HUES6 (cell line): ENCODE measurements at regions not wholly inside any gene's neighbourhood (a gene's known extent, or its start where the extent isn't known, plus 50 kb on each side); places are given as distances from the start of the nearest gene placed in this dataset.

ENCODE experiments used
- H3K27ac ChIP-seq: 2 replicates; pipeline ENCODE4 v1.7.0; 2013; ENCODE audit warnings: low read depth, mild to moderate bottlenecking, low read length, inconsistent platforms
- H3K27me3 ChIP-seq: 2 replicates; pipeline ENCODE4 v1.6.1; 2013; ENCODE audit warnings: low read length; ENCODE audit not compliant: control insufficient read depth, insufficient read depth
- H3K36me3 ChIP-seq: 2 replicates; pipeline ENCODE4 v1.6.1; 2013; ENCODE audit warnings: low read length; ENCODE audit not compliant: control insufficient read depth, insufficient read depth
- H3K4me1 ChIP-seq: 2 replicates; pipeline ENCODE4 v1.6.1; 2013; ENCODE audit warnings: low read length; ENCODE audit not compliant: control insufficient read depth, insufficient read depth
- H3K4me3 ChIP-seq: 2 replicates; pipeline ENCODE4 v1.5.1; 2013; ENCODE audit warnings: low read depth, low read length
- H3K9ac ChIP-seq: one replicate; pipeline ENCODE4 v1.6.1; 2013; ENCODE audit warnings: mild to moderate bottlenecking, low read length
- H3K9me3 ChIP-seq: 2 replicates; pipeline ENCODE4 v1.6.1; 2013; ENCODE audit warnings: low read depth, low read length; ENCODE audit not compliant: control insufficient read depth, insufficient read depth

DNA sequence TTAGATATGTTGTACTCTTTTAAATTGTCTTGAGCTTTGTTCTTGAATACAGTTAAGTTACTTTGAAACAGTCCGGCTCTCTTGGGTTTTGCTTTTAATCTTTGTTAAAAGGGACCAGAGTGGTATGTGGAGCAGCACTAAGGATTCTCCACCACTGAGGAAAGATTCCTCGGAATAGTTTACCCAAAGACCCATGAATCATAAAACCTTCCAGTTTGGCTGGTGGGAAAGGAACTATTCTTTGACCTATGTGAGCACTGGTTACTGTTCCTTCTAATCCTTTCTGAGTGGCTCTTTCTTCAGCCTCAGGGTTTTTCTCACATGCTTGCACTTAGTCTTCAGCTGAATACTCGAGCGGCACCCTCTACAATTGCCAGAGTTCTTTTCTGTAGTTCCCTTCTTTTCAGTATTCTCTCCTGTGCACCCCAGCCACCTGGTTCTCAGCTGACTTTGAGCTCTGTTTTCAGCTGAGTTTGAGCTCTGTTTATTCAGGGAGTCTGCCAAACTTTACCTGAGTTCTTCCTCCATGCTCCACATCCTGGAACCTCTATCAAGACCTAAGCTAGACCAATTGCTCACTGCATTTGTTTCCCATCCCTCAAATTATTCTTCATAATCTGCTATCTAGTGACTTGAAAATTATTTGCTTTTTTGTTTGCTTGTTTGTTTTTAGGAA lies 253.8 kb upstream of the PLXNA2 start:
- no peak overlapping the region for H3K4me3 ChIP-seq
- H3K27me3 ChIP-seq, result no peaks in the 10 kb centered on the region
- H3K36me3 ChIP-seq, result no peaks in the 10 kb centered on the region
- H3K4me1 ChIP-seq, result no peaks in the 10 kb centered on the region
- no peak overlapping the region for H3K27ac ChIP-seq
- no peaks in the 10 kb centered on the region for H3K9me3 ChIP-seq
- no peak overlapping the region for H3K9ac ChIP-seq

DNA sequence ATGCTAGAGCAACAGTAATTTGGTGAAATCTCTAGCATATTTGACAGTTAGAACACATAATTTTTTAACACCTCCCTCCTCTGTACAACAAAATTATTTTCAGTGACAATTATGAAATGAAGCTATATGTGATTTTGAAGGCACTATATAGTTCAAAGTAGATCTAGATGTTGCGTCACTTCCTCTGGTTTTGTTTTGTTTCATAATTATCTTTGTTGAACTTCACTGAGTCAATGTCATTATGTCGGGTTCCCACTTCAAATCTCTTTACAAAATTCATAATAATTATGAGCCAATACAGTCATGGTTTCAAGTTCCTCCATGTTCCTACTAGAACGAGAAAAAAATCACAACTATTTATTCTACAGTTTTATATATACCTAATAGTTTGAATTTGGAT lies 254.8 kb upstream of the PLXNA2 start:
- Histone ChIP-seq H3K4me1 (no peaks in the 10 kb centered on the region), H3K9me3 (no peaks in the 10 kb centered on the region), H3K4me3 (no peak overlapping the region), H3K27ac (no peak overlapping the region), H3K9ac (no peak overlapping the region), H3K36me3 (no peaks in the 10 kb centered on the region), H3K27me3 (no peaks in the 10 kb centered on the region)

DNA sequence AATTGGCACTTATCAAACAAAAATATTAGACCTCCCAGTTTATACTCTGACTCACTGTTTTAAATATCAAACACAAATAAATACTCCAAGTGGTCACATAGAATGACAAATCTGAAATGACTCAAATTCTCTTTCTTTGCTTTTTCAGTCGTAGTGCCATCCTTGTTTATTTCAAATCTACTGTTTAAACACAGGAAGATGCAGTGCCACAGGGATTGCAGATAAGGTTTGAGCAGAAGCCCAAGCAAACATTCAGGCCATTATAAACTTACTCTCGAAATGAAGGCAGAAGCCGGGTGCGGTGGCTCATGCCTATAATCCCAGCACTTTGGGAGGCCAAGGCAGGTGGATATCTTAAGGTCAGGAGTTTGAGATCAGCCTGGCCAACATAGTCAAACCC lies 255.4 kb upstream of the PLXNA2 start:
- no peaks in the 10 kb centered on the region for H3K9me3 ChIP-seq
- H3K27ac ChIP-seq, result no peak overlapping the region
- no peaks in the 10 kb centered on the region for H3K36me3 ChIP-seq
- no peak overlapping the region for H3K9ac ChIP-seq
- no peaks in the 10 kb centered on the region for H3K27me3 ChIP-seq
- no peaks in the 10 kb centered on the region for H3K4me1 ChIP-seq
- H3K4me3 ChIP-seq, result no peak overlapping the region

DNA sequence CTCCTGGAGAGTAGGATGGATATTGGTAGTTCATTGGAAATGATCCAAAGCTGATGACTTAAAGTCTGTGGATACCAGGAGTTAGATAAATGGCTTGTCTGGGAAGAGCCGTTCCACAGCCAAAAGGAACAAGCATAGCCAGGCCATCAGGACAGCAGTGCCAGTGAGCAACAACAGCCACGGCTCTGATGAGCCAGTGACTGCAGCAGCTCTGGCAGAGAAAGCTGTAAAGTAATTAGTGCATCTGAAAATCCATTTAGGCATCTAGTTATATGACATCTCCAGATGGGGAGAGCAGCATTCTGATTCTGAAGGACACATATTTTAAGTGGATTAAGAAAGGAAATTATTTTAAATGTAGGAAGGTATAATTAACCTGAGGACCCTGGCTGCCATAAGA lies 256.2 kb upstream of the PLXNA2 start:
- no peak overlapping the region for H3K4me3 ChIP-seq
- H3K27ac ChIP-seq, result no peak overlapping the region
- H3K4me1 ChIP-seq, result no peaks in the 10 kb centered on the region
- H3K9me3 ChIP-seq, result no peaks in the 10 kb centered on the region
- no peaks in the 10 kb centered on the region for H3K27me3 ChIP-seq
- no peaks in the 10 kb centered on the region for H3K36me3 ChIP-seq
- H3K9ac ChIP-seq, result no peak overlapping the region

DNA sequence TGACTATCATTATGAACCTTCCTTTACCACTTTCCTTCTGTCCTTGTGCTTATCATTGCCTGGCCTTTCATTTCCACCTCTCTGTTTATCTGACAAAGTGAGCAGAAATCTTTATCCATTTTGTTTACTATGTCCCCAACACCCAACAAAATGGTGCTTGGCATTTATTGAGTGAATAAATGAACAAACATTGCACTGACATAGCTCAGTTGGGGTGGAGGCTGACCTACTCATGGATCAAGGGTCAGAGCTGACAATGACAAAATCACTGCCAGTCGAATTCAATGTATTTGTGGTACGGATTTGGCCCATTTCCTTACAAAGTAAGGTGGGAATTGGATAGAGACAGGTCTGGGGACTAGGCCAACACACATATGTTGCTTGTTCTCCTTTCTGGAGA lies 257.4 kb upstream of the PLXNA2 start:
- H3K27ac ChIP-seq, result no peak overlapping the region
- H3K36me3 ChIP-seq, result no peaks in the 10 kb centered on the region
- no peaks in the 10 kb centered on the region for H3K4me1 ChIP-seq

DNA sequence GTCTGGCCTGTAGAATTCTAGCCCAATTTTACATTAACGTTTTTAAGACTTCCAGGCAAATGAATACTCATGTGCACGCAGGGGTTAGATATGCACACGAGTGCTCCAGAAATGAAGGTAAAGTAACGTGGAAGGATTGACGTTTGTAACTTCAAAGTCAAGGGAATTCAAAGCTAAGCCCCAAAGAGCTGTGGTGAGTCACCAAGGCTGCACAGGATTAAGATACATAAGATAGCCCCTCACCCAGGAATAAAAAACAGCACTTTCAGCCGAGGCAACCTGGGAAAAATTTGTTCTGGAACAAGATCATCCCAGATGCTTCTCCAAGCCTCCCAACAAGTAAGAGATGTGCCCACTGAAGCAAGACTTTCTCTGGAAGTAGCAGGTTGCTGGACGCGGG lies 259.6 kb upstream of the PLXNA2 start:
- Histone ChIP-seq H3K9ac (no peak overlapping the region), H3K36me3 (no peaks in the 10 kb centered on the region), H3K27ac (no peak overlapping the region), H3K4me1 (no peaks in the 10 kb centered on the region), H3K9me3 (no peaks in the 10 kb centered on the region), H3K27me3 (no peaks in the 10 kb centered on the region), H3K4me3 (no peak overlapping the region)

More for the DNA sequence above, 257.4 kb upstream of the PLXNA2 start:
- Histone ChIP-seq H3K9ac (no peak overlapping the region), H3K27me3 (no peaks in the 10 kb centered on the region), H3K4me3 (no peak overlapping the region), H3K9me3 (no peaks in the 10 kb centered on the region)

DNA sequence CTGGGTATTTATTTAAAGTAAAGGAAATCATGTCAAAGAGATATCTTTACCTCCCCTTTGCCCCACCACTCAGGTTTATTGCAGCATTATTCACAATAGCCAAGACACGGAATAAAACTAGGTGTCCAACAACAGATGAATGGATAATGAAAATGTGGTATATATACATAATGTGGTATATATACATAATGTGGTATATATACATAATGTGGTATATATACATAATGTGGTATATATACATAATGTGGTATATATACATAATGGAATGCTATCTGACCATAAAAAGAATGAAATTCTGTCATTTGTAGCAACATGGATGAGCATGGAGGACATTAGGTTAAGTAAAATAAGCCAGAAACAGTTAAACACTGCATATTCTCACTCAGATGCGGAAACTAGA lies 262.6 kb upstream of the PLXNA2 start:
- no peak overlapping the region for H3K27ac ChIP-seq
- no peaks in the 10 kb centered on the region for H3K9me3 ChIP-seq
- H3K27me3 ChIP-seq, result no peaks in the 10 kb centered on the region
- H3K9ac ChIP-seq, result no peak overlapping the region
- H3K36me3 ChIP-seq, result no peaks in the 10 kb centered on the region
- H3K4me1 ChIP-seq, result no peaks in the 10 kb centered on the region
- no peak overlapping the region for H3K4me3 ChIP-seq

DNA sequence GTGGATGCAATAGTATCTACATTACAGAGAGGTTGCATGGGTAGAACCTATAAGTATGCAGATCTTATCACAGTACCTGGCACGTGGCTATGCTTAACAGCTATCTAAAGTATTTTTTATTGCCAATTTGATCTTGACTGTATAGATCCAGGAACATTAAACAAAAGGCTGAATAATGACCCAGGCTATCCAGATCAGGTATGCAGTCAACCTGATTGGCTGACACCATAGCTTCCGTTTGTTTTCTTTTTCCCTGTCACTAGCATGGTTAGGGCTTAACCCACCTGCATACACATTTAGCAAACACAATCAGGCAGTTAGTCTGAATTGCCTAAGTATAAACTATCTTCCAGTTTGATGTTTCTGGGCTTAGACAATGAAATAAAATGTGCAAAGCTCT lies 264.9 kb upstream of the PLXNA2 start:
- no peaks in the 10 kb centered on the region for H3K9me3 ChIP-seq
- H3K4me3 ChIP-seq, result no peak overlapping the region
- H3K4me1 ChIP-seq, result no peaks in the 10 kb centered on the region
- no peaks in the 10 kb centered on the region for H3K36me3 ChIP-seq
- H3K27ac ChIP-seq, result no peak overlapping the region
- no peak overlapping the region for H3K9ac ChIP-seq
- no peaks in the 10 kb centered on the region for H3K27me3 ChIP-seq

DNA sequence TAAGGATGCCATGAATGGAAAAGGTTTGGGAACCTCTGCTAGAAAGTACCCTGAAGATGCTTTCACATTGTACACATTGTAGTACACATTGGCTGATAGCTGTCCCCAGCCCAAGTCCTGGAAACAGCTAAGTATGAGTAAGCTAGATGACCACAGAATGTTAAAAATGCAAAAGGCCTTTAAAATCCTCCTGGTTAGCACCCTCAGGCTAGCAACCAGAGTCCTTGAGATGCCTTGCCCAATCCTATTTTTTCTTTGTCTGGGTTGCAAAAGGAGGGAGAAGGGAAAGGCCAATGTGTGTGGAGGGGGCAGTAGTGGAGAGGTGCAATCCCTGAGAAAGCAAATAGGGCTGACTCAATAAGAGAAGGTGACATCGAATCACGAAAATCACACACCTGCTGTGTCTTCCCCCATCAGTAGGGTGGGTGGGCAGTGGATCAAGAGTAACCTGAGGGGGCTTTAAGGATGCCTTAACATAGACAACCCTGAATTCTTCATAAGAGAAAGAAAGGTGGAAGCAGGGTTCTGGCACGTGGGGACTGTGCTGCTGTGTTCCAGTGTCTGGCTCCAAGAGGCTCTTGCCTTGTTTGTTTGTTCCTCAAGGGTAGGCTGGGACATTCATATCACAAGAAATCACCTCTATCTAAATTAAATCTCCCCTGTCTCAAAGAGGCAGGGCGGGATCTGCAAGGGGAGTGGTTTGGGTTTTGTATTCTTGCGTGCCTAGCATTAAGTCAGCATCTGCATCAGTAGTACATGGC lies 266.2 kb upstream of the PLXNA2 start:
- no peak overlapping the region for H3K4me3 ChIP-seq
- H3K9me3 ChIP-seq, result no peaks in the 10 kb centered on the region
- H3K27ac ChIP-seq, result no peak overlapping the region
- no peaks in the 10 kb centered on the region for H3K4me1 ChIP-seq
- H3K27me3 ChIP-seq, result no peaks in the 10 kb centered on the region
- H3K36me3 ChIP-seq, result no peaks in the 10 kb centered on the region
- H3K9ac ChIP-seq, result no peak overlapping the region

DNA sequence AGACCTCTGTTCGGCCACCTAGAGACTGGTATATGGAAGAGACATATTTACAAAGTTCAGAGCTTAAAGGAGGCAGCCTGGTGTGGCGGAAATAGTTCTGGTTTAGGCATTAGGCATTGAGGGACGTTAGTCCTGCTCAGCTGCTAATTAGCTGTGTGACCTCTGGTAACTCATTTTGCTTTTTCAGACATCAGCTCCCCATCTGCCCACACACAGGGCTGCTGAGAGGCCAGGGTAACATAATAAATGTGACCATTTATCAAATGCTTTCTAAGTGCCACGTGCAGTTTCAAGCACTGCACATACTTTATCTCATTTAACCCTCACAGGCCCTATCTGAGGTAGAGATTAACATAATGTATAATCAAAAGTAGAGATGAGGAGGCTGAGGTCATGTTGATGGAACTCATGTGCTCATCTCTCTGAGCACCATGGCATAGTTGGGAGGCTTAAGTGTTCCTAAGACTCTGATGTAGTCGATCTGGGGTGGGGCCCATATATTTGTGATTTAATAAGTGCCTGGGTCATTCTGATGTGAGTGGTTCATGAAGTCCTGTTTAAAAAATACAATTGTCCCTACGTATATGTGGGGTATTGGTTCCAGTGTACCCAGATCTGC lies 267.2 kb upstream of the PLXNA2 start:
- Histone ChIP-seq H3K9me3 (peaks cover 2% of the 10 kb centered on the region; the same call in 1 of the 2 replicates), H3K27me3 (no peaks in the 10 kb centered on the region), H3K4me1 (no peaks in the 10 kb centered on the region), H3K9ac (no peak overlapping the region), H3K4me3 (no peak overlapping the region), H3K27ac (no peak overlapping the region), H3K36me3 (no peaks in the 10 kb centered on the region)

DNA sequence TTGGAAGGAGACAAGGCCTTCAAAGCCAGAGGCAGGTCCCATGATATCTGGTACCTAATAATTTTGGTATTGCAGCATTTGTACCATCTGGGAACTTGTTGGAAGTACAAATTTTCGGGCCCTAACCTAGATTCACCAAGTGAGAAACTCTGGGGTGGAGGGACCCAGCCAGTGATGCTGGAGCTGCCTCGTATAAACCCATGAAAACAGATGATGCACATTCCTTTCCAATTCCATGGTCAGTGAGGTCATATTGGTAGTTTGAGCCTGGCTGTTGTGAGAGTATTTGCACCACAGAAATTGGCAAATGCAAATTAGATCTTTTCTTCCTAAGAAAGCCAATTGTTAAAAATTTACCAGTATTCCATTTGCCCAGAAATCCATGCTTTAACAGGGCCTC lies 269.6 kb upstream of the PLXNA2 start:
- Histone ChIP-seq H3K9me3 (peaks cover 5% of the 10 kb centered on the region; the same call in 1 of the 2 replicates), H3K4me1 (no peaks in the 10 kb centered on the region), H3K27ac (no peak overlapping the region), H3K27me3 (no peaks in the 10 kb centered on the region), H3K4me3 (no peak overlapping the region), H3K36me3 (no peaks in the 10 kb centered on the region), H3K9ac (no peak overlapping the region)
